HG02870 (cell line): ENCODE measurements at regions not wholly inside any gene's neighbourhood (a gene's known extent, or its start where the extent isn't known, plus 50 kb on each side); places are given as distances from the start of the nearest gene placed in this dataset.
A peak's percentile ranks its signal among the peaks of the same experiment; 100 is the strongest.
"Not testable (repeated sequence)": the region's sequence is repeated elsewhere in the genome, so short reads cannot be mapped to it uniquely, and the experiment has no call there.

Source experiments
- ATAC-seq: cut with Tn5 transposase; IDR thresholded peaks from one replicate; pipeline ENCODE4 v1.9.1; 2021; ENCODE audit warnings: mild to moderate bottlenecking, moderate library complexity; ENCODE audit not compliant: unreplicated experiment

GRCh38 chr13:99677116-99677951 is 176.1 kb downstream of the TM9SF2 start:
- no peak for ATAC-seq

- ATAC-seq = no peak
Observed at GRCh38 chr13:99671746-99672145, 170.5 kb downstream of the TM9SF2 start.

- not testable (repeated sequence) for ATAC-seq
Observed at GRCh38 chr13:99669096-99669495, 167.8 kb downstream of the TM9SF2 start.

GRCh38 chr13:99666146-99666805 is 165.0 kb downstream of the TM9SF2 start:
- ATAC-seq = peak; percentile 48

- no peak for ATAC-seq
Observed at GRCh38 chr13:99665711-99666110, 164.4 kb downstream of the TM9SF2 start.

- no peak for ATAC-seq
Observed at GRCh38 chr13:99663908-99664307, 162.6 kb downstream of the TM9SF2 start.

GRCh38 chr13:99663185-99663825 is 162.0 kb downstream of the TM9SF2 start:
- ATAC-seq = no peak

GRCh38 chr13:99662678-99663077 is 161.4 kb downstream of the TM9SF2 start:
- ATAC-seq = no peak

- ATAC-seq = no peak
Observed at GRCh38 chr13:99661791-99662190, 160.5 kb downstream of the TM9SF2 start.

GRCh38 chr13:99659866-99660554 is 158.7 kb downstream of the TM9SF2 start:
- no peak for ATAC-seq

GRCh38 chr13:99659226-99659625 is 158.0 kb downstream of the TM9SF2 start:
- no peak for ATAC-seq

- peak; percentile 50 for ATAC-seq
Observed at GRCh38 chr13:99658261-99658991, 157.2 kb downstream of the TM9SF2 start.

GRCh38 chr13:99657848-99658260 is 156.6 kb downstream of the TM9SF2 start:
- peak; percentile 20 for ATAC-seq

GRCh38 chr13:99656844-99657381 is 155.6 kb downstream of the TM9SF2 start:
- no peak for ATAC-seq

- peak; percentile 49 for ATAC-seq
Observed at GRCh38 chr13:99656092-99656745, 154.9 kb downstream of the TM9SF2 start.

- no peak for ATAC-seq
Observed at GRCh38 chr13:99655351-99656091, 154.2 kb downstream of the TM9SF2 start.

GRCh38 chr13:99654076-99654475 is 152.8 kb downstream of the TM9SF2 start:
- no peak for ATAC-seq

- ATAC-seq = no peak
Observed at GRCh38 chr13:99653526-99653925, 152.3 kb downstream of the TM9SF2 start.

GRCh38 chr13:99652901-99653300 is 151.6 kb downstream of the TM9SF2 start:
- ATAC-seq = no peak
